ENCODE measurements at regions not wholly inside any gene's neighbourhood (a gene's known extent, or its start where the extent isn't known, plus 50 kb on each side); places are given as distances from the start of the nearest gene placed in this dataset.

- TF ChIP-seq, protein P1, sequence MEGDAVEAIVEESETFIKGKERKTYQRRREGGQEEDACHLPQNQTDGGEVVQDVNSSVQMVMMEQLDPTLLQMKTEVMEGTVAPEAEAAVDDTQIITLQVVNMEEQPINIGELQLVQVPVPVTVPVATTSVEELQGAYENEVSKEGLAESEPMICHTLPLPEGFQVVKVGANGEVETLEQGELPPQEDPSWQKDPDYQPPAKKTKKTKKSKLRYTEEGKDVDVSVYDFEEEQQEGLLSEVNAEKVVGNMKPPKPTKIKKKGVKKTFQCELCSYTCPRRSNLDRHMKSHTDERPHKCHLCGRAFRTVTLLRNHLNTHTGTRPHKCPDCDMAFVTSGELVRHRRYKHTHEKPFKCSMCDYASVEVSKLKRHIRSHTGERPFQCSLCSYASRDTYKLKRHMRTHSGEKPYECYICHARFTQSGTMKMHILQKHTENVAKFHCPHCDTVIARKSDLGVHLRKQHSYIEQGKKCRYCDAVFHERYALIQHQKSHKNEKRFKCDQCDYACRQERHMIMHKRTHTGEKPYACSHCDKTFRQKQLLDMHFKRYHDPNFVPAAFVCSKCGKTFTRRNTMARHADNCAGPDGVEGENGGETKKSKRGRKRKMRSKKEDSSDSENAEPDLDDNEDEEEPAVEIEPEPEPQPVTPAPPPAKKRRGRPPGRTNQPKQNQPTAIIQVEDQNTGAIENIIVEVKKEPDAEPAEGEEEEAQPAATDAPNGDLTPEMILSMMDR (conservative IDR thresholded peaks at IDR 0.05; ENCODE audit: low read depth, low read length), result no peak
- TF ChIP-seq EZH2 (IDR thresholded peaks at IDR 0.05; ENCODE audit: borderline replicate concordance, low read depth, low read length, poor library complexity, severe bottlenecking), result no peak
Measured at GRCh38 chr11:97506076-97506759, 1116.4 kb downstream of the JRKL start.

Data from A673 (cell line).